DOHH2 (cell line): ENCODE measurements at regions not wholly inside any gene's neighbourhood (a gene's known extent, or its start where the extent isn't known, plus 50 kb on each side); places are given as distances from the start of the nearest gene placed in this dataset.

Source experiments
- EZH2phosphoT487 ChIP-seq: fragments of 200-600 bp; sonication (generic); IDR thresholded peaks from 2 replicates; pipeline ENCODE4 v1.6.1; 2017; ENCODE audit warnings: borderline replicate concordance, mild to moderate bottlenecking, antibody characterized with exemption, low read length, moderate library complexity, mixed read lengths
- TF ChIP-seq, protein P1 (sequence below): fragments of 200-600 bp; sonication (generic); IDR thresholded peaks from one replicate; pipeline ENCODE4 v1.5.1; 2014; ENCODE audit warnings: antibody characterized with exemption, mild to moderate bottlenecking, low read depth, low read length; ENCODE audit not compliant: poor library complexity, severe bottlenecking

DNA sequence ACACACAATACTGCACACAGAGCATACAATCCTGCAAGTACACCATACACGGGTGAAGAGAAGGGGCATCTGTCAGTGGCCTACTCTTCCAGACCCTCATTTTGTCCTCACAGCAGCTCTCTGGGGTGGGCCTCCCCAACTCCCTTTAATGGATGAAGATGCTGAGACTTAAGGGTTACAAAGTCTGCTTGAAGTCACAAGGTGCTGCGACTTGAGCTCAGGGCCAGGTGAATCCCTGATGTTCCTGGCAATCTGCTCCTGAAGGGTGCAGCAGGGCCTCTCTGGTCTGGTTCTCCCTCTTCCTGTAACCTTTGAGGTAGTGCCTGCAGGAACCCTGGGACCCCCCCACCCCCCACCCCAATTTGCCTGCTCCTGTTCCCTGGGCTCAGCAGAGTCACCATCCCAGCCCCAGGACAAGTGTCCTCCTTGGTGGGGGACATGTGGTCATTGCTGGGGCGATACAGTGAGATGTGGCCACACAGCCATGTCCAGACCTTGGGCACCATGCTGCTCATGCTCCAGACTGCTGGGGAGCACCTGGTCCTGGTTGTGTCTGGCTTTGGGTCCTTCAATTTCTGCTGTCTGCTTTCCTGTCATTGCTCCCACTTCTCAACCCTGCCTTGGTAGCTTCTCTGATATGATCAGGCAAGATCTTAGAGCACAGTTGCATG is 107.5 kb downstream of the METRNL start:
- TF ChIP-seq, protein P1, sequence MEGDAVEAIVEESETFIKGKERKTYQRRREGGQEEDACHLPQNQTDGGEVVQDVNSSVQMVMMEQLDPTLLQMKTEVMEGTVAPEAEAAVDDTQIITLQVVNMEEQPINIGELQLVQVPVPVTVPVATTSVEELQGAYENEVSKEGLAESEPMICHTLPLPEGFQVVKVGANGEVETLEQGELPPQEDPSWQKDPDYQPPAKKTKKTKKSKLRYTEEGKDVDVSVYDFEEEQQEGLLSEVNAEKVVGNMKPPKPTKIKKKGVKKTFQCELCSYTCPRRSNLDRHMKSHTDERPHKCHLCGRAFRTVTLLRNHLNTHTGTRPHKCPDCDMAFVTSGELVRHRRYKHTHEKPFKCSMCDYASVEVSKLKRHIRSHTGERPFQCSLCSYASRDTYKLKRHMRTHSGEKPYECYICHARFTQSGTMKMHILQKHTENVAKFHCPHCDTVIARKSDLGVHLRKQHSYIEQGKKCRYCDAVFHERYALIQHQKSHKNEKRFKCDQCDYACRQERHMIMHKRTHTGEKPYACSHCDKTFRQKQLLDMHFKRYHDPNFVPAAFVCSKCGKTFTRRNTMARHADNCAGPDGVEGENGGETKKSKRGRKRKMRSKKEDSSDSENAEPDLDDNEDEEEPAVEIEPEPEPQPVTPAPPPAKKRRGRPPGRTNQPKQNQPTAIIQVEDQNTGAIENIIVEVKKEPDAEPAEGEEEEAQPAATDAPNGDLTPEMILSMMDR = no peak
- no peak for TF ChIP-seq EZH2phosphoT487
